GM13976 (cell line): ENCODE measurements at regions not wholly inside any gene's neighbourhood (a gene's known extent, or its start where the extent isn't known, plus 50 kb on each side); places are given as distances from the start of the nearest gene placed in this dataset.

Experiments used
- DNase-seq: peaks from one replicate; pipeline ENCODE4 v3.0.0; 2012; ENCODE audit warnings: low spot score
- in situ Hi-C: fragments of 300-500 bp; cut with MboI; formaldehyde crosslinking; loops from one replicate; pipeline ENCODE4 v1.12.0; 2022; ENCODE audit warnings: low sequenced_read_pairs, mixed read lengths, inconsistent platforms; ENCODE audit not compliant: unreplicated experiment
- TF ChIP-seq, protein P1 (sequence below): IDR thresholded peaks from 2 replicates; pipeline ENCODE4 v1.5.1; 2012; ENCODE audit warnings: borderline replicate concordance, mild to moderate bottlenecking; ENCODE audit not compliant: insufficient read depth; ENCODE audit errors: extremely low read depth, missing control alignments, control extremely low read depth

DNA sequence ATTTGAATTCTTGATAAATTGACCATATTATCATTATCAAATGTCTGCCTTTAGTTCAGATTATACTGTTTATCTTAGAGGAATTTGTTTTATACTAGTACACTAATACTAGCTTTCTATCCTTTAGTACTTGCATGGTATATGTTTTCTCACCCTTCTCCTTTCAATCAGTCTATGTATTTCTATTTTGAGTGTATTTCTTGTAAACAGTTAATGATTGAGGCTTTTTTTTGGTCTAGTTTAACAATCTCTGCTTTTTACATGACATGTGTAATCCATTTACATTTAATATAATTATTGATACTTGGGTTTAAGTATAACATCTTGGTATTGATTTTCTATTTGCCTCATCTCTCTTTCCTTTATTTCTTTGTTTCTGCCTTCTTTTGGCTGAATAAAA is 224.9 kb downstream of the CENPF start:
- TF ChIP-seq, protein P1, sequence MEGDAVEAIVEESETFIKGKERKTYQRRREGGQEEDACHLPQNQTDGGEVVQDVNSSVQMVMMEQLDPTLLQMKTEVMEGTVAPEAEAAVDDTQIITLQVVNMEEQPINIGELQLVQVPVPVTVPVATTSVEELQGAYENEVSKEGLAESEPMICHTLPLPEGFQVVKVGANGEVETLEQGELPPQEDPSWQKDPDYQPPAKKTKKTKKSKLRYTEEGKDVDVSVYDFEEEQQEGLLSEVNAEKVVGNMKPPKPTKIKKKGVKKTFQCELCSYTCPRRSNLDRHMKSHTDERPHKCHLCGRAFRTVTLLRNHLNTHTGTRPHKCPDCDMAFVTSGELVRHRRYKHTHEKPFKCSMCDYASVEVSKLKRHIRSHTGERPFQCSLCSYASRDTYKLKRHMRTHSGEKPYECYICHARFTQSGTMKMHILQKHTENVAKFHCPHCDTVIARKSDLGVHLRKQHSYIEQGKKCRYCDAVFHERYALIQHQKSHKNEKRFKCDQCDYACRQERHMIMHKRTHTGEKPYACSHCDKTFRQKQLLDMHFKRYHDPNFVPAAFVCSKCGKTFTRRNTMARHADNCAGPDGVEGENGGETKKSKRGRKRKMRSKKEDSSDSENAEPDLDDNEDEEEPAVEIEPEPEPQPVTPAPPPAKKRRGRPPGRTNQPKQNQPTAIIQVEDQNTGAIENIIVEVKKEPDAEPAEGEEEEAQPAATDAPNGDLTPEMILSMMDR, result no peak
- in situ Hi-C loops, result no loop called here
- no peak for DNase-seq

DNA sequence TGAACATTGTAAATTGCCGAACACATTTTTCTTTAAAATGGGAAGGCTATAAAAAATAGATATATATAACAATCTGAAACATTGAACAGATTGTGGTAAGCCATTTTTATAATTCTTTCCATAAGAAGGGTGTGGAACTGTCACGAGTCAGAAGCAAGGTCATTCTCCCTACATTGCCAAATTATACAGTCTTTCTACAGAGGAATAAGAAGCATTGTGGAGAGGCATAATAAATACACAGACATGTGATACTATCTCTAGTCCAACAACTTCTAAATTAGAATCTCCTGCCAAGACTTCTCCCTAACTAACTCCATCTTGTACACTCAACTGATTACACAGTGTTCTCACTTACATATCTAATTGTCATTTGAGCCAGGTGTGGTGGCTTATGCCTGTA is 227.9 kb downstream of the CENPF start:
- TF ChIP-seq, protein P1, result no peak
- in situ Hi-C loops, result no loop called here
- no peak for DNase-seq

DNA sequence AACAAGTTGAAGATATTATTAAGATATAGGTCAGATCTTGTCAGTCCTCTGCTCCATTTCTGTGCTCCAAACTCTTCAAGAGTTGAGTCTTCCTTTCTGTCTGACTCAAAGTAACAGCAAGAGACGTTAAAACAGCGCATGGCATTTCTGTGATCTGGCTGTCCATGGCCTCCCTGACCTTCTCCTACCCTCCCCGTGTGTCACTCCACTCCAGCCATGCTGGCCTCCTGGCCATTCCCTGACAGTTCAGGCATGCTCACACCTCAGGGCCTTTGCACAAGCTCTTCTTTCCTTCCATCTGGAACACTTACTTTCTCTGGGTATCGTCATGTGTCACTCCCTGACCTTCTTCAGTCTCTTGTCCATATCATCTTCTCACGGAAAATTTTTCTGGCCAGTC is 229.0 kb downstream of the CENPF start:
- DNase-seq, result no peak
- TF ChIP-seq, protein P1, result no peak
- in situ Hi-C loops, result no loop called here

DNA sequence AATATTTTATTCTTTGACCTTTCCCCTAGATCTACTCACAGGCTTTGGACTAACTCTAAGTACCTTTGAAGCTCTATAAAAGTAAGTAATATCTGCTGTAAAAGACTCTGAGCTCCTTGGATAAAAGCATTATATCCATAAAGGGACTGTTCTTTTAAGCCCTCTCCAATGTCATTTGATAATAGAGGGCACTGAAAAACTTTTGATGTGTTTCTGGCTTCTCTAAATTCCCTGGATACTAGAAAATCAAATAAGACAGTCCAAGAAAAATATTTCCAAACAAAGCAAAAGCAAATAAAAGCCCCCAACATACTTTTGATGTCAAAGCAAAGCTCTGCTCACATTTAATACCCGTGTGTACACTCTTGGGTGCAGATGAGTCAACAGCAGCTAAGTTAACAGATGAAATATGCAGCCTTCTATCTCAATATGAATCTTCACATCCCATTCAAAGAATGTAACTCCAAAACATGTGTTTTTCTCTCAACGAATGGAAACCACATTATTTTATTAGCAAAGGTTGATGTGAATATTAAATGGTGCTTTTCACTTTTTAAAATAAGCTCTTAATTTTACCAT is 230.3 kb downstream of the CENPF start:
- no peak for DNase-seq
- TF ChIP-seq, protein P1, result no peak
- in situ Hi-C loops, result no loop called here

DNA sequence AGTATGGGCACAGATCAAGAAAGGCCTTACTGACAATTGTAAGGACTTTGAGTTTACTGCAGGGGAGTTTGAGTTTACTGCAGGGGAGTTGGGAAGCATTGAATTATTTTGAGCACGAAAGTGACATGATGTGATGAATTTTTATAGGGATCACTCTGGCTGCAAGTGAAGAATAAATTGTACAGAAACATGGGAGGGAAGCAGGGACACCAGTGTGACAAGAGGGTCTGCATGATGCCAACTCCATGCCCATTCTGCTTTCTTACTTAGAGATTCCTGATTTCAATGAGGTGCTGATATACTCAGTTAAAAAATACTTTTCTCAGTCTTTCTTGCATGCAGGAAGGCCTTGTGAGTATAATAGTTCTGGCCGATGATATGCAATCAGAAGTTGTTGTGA is 234.4 kb downstream of the CENPF start:
- in situ Hi-C loops, result no loop called here
- DNase-seq, result no peak
- TF ChIP-seq, protein P1, result no peak

DNA sequence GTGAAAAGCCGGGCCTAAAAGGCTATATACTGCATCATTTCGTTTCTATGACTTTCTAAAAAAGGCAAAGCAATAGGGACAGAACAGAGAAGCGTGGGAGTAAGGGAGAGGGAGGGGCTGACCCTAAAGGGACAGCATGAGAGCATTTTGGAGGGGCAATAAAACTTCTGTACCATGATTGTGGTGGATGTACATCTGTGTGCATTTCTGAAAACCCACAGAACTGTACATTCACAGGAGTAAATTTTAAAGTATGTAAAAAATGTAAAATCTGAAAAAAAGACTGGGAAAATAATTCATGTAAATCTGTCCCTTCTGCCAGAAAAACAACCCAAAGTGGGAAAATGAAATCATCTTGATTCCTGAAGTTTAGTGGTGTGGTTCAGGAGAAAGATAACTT is 235.4 kb downstream of the CENPF start:
- in situ Hi-C loops, result no loop called here

More for the DNA sequence above, 235.4 kb downstream of the CENPF start:
- DNase-seq, result no peak
- TF ChIP-seq, protein P1, result no peak
